ENCODE measurements at regions not wholly inside any gene's neighbourhood (a gene's known extent, or its start where the extent isn't known, plus 50 kb on each side); places are given as distances from the start of the nearest gene placed in this dataset.

DNA sequence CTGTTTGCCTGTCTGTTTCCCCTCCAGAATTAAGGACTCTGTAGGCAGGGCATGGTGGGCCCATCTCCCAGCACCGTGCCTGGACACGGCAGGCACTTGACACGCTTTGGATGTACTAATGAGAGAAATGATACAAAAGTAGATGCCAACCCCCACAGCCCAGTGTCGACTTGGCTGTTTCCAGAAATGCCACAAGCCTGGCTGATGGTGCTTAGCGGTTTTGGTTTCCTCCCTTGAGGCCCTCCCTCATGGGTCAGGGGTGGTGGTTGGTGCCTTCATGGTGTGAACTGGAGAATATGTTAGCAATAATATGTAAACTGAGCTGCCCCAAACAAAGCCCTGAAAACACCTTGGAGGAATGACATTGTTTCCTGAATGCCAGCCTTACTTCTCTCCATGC lies 55.5 kb upstream of the ESRRB start:
- TF ChIP-seq, protein P1, sequence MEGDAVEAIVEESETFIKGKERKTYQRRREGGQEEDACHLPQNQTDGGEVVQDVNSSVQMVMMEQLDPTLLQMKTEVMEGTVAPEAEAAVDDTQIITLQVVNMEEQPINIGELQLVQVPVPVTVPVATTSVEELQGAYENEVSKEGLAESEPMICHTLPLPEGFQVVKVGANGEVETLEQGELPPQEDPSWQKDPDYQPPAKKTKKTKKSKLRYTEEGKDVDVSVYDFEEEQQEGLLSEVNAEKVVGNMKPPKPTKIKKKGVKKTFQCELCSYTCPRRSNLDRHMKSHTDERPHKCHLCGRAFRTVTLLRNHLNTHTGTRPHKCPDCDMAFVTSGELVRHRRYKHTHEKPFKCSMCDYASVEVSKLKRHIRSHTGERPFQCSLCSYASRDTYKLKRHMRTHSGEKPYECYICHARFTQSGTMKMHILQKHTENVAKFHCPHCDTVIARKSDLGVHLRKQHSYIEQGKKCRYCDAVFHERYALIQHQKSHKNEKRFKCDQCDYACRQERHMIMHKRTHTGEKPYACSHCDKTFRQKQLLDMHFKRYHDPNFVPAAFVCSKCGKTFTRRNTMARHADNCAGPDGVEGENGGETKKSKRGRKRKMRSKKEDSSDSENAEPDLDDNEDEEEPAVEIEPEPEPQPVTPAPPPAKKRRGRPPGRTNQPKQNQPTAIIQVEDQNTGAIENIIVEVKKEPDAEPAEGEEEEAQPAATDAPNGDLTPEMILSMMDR (conservative IDR thresholded peaks at IDR 0.05 in 1 of 2, IDR thresholded peaks at IDR 0.05 in 1 of 2; ENCODE audit: extremely low read depth in 1 of 2, insufficient read depth in 1 of 2, low read depth in 1 of 2, low read length in 2 of 2) = no peak
- no peak for TF ChIP-seq EZH2 (IDR thresholded peaks at IDR 0.05; ENCODE audit: borderline replicate concordance, low read length)
